GM21723 (cell line): ENCODE measurements at regions not wholly inside any gene's neighbourhood (a gene's known extent, or its start where the extent isn't known, plus 50 kb on each side); places are given as distances from the start of the nearest gene placed in this dataset.
"Not testable (repeated sequence)": the region's sequence is repeated elsewhere in the genome, so short reads cannot be mapped to it uniquely, and the experiment has no call there.

Source experiments
- ATAC-seq: cut with Tn5 transposase; IDR thresholded peaks from one replicate; pipeline ENCODE4 v1.9.1; 2021; ENCODE audit warnings: mild to moderate bottlenecking, moderate library complexity; ENCODE audit not compliant: unreplicated experiment

GRCh38 chr11:23632293-23632692, 772.0 kb upstream of the CCDC179 start:
- no peak for ATAC-seq

GRCh38 chr11:23644443-23644842, 784.2 kb upstream of the CCDC179 start:
- ATAC-seq: no peak

GRCh38 chr11:23652336-23652735, 792.1 kb upstream of the CCDC179 start:
- ATAC-seq: not testable (repeated sequence)

GRCh38 chr11:23653071-23653675, 792.9 kb upstream of the CCDC179 start:
- ATAC-seq: no peak

- no peak for ATAC-seq
Measured at GRCh38 chr11:23668324-23668723, 808.0 kb upstream of the CCDC179 start.

GRCh38 chr11:23673366-23673765, 813.1 kb upstream of the CCDC179 start:
- no peak for ATAC-seq

GRCh38 chr11:23674866-23675265, 814.6 kb upstream of the CCDC179 start:
- ATAC-seq: no peak

- no peak for ATAC-seq
Measured at GRCh38 chr11:23679041-23679440, 817.8 kb upstream of the LUZP2 start.

- no peak for ATAC-seq
Measured at GRCh38 chr11:23679981-23680380, 816.9 kb upstream of the LUZP2 start.

GRCh38 chr11:23680488-23681230, 816.2 kb upstream of the LUZP2 start:
- no peak for ATAC-seq

- no peak for ATAC-seq
Measured at GRCh38 chr11:23684701-23685100, 812.2 kb upstream of the LUZP2 start.

- no peak for ATAC-seq
Measured at GRCh38 chr11:23687991-23688390, 808.9 kb upstream of the LUZP2 start.

GRCh38 chr11:23688411-23688810, 808.4 kb upstream of the LUZP2 start:
- no peak for ATAC-seq

GRCh38 chr11:23688835-23689234, 808.0 kb upstream of the LUZP2 start:
- no peak for ATAC-seq

- no peak for ATAC-seq
Measured at GRCh38 chr11:23696688-23697415, 800.0 kb upstream of the LUZP2 start.

- no peak for ATAC-seq
Measured at GRCh38 chr11:23704183-23704582, 792.7 kb upstream of the LUZP2 start.

GRCh38 chr11:23711981-23712380, 784.9 kb upstream of the LUZP2 start:
- no peak for ATAC-seq

- no peak for ATAC-seq
Measured at GRCh38 chr11:23719016-23719415, 777.8 kb upstream of the LUZP2 start.

GRCh38 chr11:23723861-23724260, 773.0 kb upstream of the LUZP2 start:
- ATAC-seq: no peak

GRCh38 chr11:23725752-23726151, 771.1 kb upstream of the LUZP2 start:
- no peak for ATAC-seq

- ATAC-seq: no peak
Measured at GRCh38 chr11:23727387-23727786, 769.5 kb upstream of the LUZP2 start.

- no peak for ATAC-seq
Measured at GRCh38 chr11:23727794-23728193, 769.1 kb upstream of the LUZP2 start.
